LHCN-M2 (cell line): ENCODE measurements at regions not wholly inside any gene's neighbourhood (a gene's known extent, or its start where the extent isn't known, plus 50 kb on each side); places are given as distances from the start of the nearest gene placed in this dataset.

Source experiments
- DNase-seq: peaks from one replicate; pipeline ENCODE4 v3.0.0-alpha.2; 2012; ENCODE audit warnings: low read depth

- DNase-seq, result no peak
Observed at GRCh38 chr5:60262576-60263295, 369.2 kb upstream of the PDE4D start.

GRCh38 chr5:60261732-60262131 is 368.2 kb upstream of the PDE4D start:
- no peak for DNase-seq

GRCh38 chr5:60260658-60261057 is 367.1 kb upstream of the PDE4D start:
- no peak for DNase-seq

GRCh38 chr5:60259730-60260129 is 366.2 kb upstream of the PDE4D start:
- no peak for DNase-seq

- no peak for DNase-seq
Observed at GRCh38 chr5:60257596-60258271, 364.2 kb upstream of the PDE4D start.

- no peak for DNase-seq
Observed at GRCh38 chr5:60256546-60256945, 363.0 kb upstream of the PDE4D start.

- no peak for DNase-seq
Observed at GRCh38 chr5:60248901-60249300, 355.4 kb upstream of the PDE4D start.

- DNase-seq, result no peak
Observed at GRCh38 chr5:60243713-60244112, 350.2 kb upstream of the PDE4D start.

- no peak for DNase-seq
Observed at GRCh38 chr5:60232036-60232795, 338.7 kb upstream of the PDE4D start.

GRCh38 chr5:60230456-60230855 is 336.9 kb upstream of the PDE4D start:
- no peak for DNase-seq

- DNase-seq, result no peak
Observed at GRCh38 chr5:60229691-60230185, 336.2 kb upstream of the PDE4D start.

GRCh38 chr5:60228676-60229075 is 335.1 kb upstream of the PDE4D start:
- no peak for DNase-seq

GRCh38 chr5:60226128-60226527 is 332.6 kb upstream of the PDE4D start:
- no peak for DNase-seq

- peak; percentile 46 for DNase-seq
Observed at GRCh38 chr5:60223342-60223741, 329.8 kb upstream of the PDE4D start.

- DNase-seq, result no peak
Observed at GRCh38 chr5:60219921-60220320, 326.4 kb upstream of the PDE4D start.

- no peak for DNase-seq
Observed at GRCh38 chr5:60210810-60211209, 317.3 kb upstream of the PDE4D start.

- no peak for DNase-seq
Observed at GRCh38 chr5:60209146-60209840, 315.8 kb upstream of the PDE4D start.

GRCh38 chr5:60208716-60209115 is 315.2 kb upstream of the PDE4D start:
- DNase-seq, result no peak

- DNase-seq, result no peak
Observed at GRCh38 chr5:60207040-60207439, 313.5 kb upstream of the PDE4D start.

- DNase-seq, result no peak
Observed at GRCh38 chr5:60206234-60206633, 312.7 kb upstream of the PDE4D start.

GRCh38 chr5:60205071-60205470 is 311.5 kb upstream of the PDE4D start:
- no peak for DNase-seq
